OCI-LY7 (cell line): ENCODE measurements at regions not wholly inside any gene's neighbourhood (a gene's known extent, or its start where the extent isn't known, plus 50 kb on each side); places are given as distances from the start of the nearest gene placed in this dataset.

Experiments used
- BruUV-seq: library from RNA; stranded (reverse); fragments of 400-500 nt; replicated peaks from 2 replicates; lab custom pipeline; 2021; lab: Mats Ljungman, UMichigan
- CTCF ChIA-PET: fragments of 300-600 bp; sonication (Branson Sonifier 250); formaldehyde crosslinking; loops from one replicate; lab custom pipeline; 2022; ENCODE audit warnings: antibody characterized with exemption; ENCODE audit not compliant: unreplicated experiment; lab: Charles Lee
- POLR2A ChIA-PET: fragments of 300-600 bp; sonication (Branson Sonifier 250); formaldehyde crosslinking; loops from one replicate; lab custom pipeline; 2022; ENCODE audit warnings: antibody characterized with exemption; lab: Charles Lee
- DNase-seq: peaks from one replicate; pipeline ENCODE4 v3.0.0-alpha.2; 2015; ENCODE audit warnings: low spot score
- H2AFZ ChIP-seq: fragments of 200-600 bp; sonication (generic), shearing (Covaris generic); 2 replicates; pipeline ENCODE4 v1.6.1; 2014; ENCODE audit warnings: mild to moderate bottlenecking, antibody characterized with exemption, low read length, moderate library complexity
- H3K27ac ChIP-seq: fragments of 200-600 bp; sonication (generic); 2 replicates; pipeline ENCODE4 v1.5.1; 2014; ENCODE audit warnings: mixed run types, low read depth, mild to moderate bottlenecking, moderate library complexity, low read length, inconsistent platforms; ENCODE audit not compliant: poor library complexity, severe bottlenecking
- H3K36me3 ChIP-seq: fragments of 200-600 bp; sonication (generic); 2 replicates; pipeline ENCODE4 v1.6.1; 2014; ENCODE audit warnings: mild to moderate bottlenecking, antibody characterized with exemption, low read length, moderate library complexity, mixed read lengths; ENCODE audit not compliant: insufficient read depth
- H3K4me1 ChIP-seq: fragments of 200-600 bp; sonication (generic); 2 replicates; pipeline ENCODE4 v1.5.1; 2014; ENCODE audit warnings: mild to moderate bottlenecking, low read length; ENCODE audit not compliant: insufficient read depth, poor library complexity, severe bottlenecking
- H3K4me2 ChIP-seq: fragments of 200-600 bp; sonication (generic); 2 replicates; pipeline ENCODE4 v1.6.1; 2014; ENCODE audit warnings: mild to moderate bottlenecking, low read length
- H3K4me3 ChIP-seq: fragments of 200-600 bp; sonication (generic); 2 replicates; pipeline ENCODE4 v1.5.1; 2014; ENCODE audit warnings: mild to moderate bottlenecking, low read depth, low read length; ENCODE audit not compliant: poor library complexity, severe bottlenecking
- H3K79me2 ChIP-seq: fragments of 200-600 bp; sonication (generic); 2 replicates; pipeline ENCODE4 v1.6.1; 2016; ENCODE audit warnings: low read depth, mild to moderate bottlenecking, low read length, moderate library complexity, mixed read lengths; ENCODE audit not compliant: insufficient read depth
- H3K9me2 ChIP-seq: fragments of 200-600 bp; sonication (generic); 2 replicates; pipeline ENCODE4 v1.6.1; 2016; ENCODE audit warnings: mild to moderate bottlenecking, low read length, mixed read lengths; ENCODE audit not compliant: insufficient read depth
- H3K9me3 ChIP-seq: fragments of 200-600 bp; sonication (generic); 2 replicates; pipeline ENCODE4 v1.6.1; 2014; ENCODE audit warnings: mild to moderate bottlenecking, mixed run types, low read length, mixed read lengths
- H4K20me1 ChIP-seq: fragments of 200-600 bp; sonication (generic); 2 replicates; pipeline ENCODE4 v1.6.1; 2014; ENCODE audit warnings: mild to moderate bottlenecking, antibody characterized with exemption, low read length, moderate library complexity, mixed read lengths; ENCODE audit not compliant: insufficient read depth
- EZH2phosphoT487 ChIP-seq: fragments of 200-600 bp; sonication (generic); IDR thresholded peaks from 2 replicates; pipeline ENCODE4 v1.6.1; 2018; ENCODE audit warnings: low read depth, borderline replicate concordance, mild to moderate bottlenecking, mixed run types, antibody characterized with exemption, low read length, moderate library complexity, mixed read lengths
- intact Hi-C: fragments of 100-400 bp; cut with micrococcal nuclease; formaldehyde crosslinking; loops from one replicate; pipeline ENCODE4 v1.10.0; 2022; ENCODE audit not compliant: unreplicated experiment
- TF ChIP-seq, protein P1 (sequence below): fragments of 200-600 bp; sonication (generic); conservative IDR thresholded peaks from 2 replicates; pipeline ENCODE4 v1.5.1; 2014; ENCODE audit warnings: mild to moderate bottlenecking, antibody characterized with exemption, low read length, moderate library complexity, mixed read lengths

DNA sequence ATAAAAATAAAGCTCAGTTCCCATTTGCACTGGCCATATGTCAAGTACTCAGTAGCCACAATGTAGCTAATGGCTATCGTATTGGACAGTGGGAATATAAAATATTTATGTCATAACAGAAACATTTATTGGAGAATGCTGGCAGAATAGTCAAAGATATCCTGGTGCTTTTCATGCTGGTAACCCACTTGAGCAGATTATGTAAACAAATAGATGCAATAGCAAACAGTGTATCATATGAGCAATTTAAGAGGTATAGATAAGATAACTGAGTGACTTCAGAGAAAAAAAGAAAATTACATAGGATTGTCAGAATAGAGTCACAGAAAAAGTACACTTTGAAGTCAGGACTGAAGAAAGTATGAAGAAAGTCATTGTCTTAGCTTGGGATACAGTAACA lies 426.6 kb downstream of the NDFIP2 start:
- TF ChIP-seq, protein P1, sequence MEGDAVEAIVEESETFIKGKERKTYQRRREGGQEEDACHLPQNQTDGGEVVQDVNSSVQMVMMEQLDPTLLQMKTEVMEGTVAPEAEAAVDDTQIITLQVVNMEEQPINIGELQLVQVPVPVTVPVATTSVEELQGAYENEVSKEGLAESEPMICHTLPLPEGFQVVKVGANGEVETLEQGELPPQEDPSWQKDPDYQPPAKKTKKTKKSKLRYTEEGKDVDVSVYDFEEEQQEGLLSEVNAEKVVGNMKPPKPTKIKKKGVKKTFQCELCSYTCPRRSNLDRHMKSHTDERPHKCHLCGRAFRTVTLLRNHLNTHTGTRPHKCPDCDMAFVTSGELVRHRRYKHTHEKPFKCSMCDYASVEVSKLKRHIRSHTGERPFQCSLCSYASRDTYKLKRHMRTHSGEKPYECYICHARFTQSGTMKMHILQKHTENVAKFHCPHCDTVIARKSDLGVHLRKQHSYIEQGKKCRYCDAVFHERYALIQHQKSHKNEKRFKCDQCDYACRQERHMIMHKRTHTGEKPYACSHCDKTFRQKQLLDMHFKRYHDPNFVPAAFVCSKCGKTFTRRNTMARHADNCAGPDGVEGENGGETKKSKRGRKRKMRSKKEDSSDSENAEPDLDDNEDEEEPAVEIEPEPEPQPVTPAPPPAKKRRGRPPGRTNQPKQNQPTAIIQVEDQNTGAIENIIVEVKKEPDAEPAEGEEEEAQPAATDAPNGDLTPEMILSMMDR: no peak
- no peaks in the 10 kb centered on the region for H3K36me3 ChIP-seq
- H3K4me3 ChIP-seq: no peak overlapping the region
- ChIA-PET CTCF (no interaction called here), POLR2A (interaction anchor here (0.6 kb wide), 1 partner anchor 386 kb away, joined by 3 read pairs; no protein-coding TSS in a partner anchor)
- H3K4me2 ChIP-seq: no peak overlapping the region
- no peak overlapping the region for H2AFZ ChIP-seq
- DNase-seq: no peak
- intact Hi-C loops: no loop called here
- no peak overlapping the region for H3K27ac ChIP-seq
- BruUV-seq: no TSS peak
- no peaks in the 10 kb centered on the region for H4K20me1 ChIP-seq
- H3K9me3 ChIP-seq: no peaks in the 10 kb centered on the region
- H3K9me2 ChIP-seq: no peaks in the 10 kb centered on the region
- no peaks in the 10 kb centered on the region for H3K79me2 ChIP-seq
- H3K4me1 ChIP-seq: no peaks in the 10 kb centered on the region

DNA sequence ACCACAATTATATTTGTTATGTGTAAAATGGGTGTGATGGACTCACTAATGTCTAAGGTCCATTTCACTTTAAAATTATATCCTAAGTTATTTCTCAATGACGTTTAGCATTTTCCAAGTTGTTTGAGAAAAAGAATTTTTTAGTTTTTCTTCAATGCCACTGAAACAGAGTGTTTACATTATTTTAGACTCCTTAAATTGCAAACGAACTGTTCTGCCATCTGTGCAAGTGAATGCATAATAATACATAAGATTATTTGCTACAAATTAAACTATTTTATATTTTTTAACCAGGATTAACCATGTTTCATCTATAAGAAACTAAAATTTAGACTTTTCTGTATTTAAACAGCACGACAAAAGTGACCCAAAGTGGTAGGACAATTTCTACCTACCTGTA lies 425.4 kb downstream of the NDFIP2 start:
- H3K4me2 ChIP-seq: no peak overlapping the region
- H3K79me2 ChIP-seq: no peaks in the 10 kb centered on the region
- BruUV-seq: no TSS peak
- no peak overlapping the region for H3K4me3 ChIP-seq
- intact Hi-C loops: no loop called here
- TF ChIP-seq EZH2phosphoT487: no peak
- TF ChIP-seq, protein P1: no peak
- H3K27ac ChIP-seq: no peak overlapping the region
- CTCF ChIA-PET: no interaction called here
- no peaks in the 10 kb centered on the region for H3K9me2 ChIP-seq
- DNase-seq: no peak
- no peak overlapping the region for H2AFZ ChIP-seq
- no peaks in the 10 kb centered on the region for H3K4me1 ChIP-seq
- POLR2A ChIA-PET: no interaction called here
- H4K20me1 ChIP-seq: no peaks in the 10 kb centered on the region
- H3K36me3 ChIP-seq: no peaks in the 10 kb centered on the region
- H3K9me3 ChIP-seq: no peaks in the 10 kb centered on the region

DNA sequence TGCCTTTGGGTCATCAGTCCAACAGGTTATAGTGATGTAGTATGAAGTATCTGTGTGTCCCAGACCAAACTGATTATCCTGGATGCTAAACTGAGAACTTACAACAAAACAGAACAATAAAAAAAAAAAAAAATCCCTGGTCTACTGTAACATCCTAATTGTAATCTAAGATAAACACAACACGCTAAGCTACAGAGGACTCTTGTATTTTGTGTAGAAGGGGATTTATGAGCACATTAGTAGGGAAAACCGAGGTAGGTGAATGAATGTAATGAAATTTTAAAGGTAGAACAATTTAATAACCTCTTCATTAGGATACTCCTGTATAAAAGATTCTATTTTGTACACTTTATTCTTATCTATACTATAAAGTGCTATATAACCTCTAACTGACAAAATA lies 424.1 kb downstream of the NDFIP2 start:
- DNase-seq: no peak
- Histone ChIP-seq H3K4me1 (no peaks in the 10 kb centered on the region), H2AFZ (no peak overlapping the region), H3K9me2 (no peaks in the 10 kb centered on the region), H3K4me2 (no peak overlapping the region), H3K4me3 (no peak overlapping the region), H3K36me3 (no peaks in the 10 kb centered on the region), H3K27ac (no peak overlapping the region), H3K9me3 (no peaks in the 10 kb centered on the region), H3K79me2 (no peaks in the 10 kb centered on the region), H4K20me1 (no peaks in the 10 kb centered on the region)
- TF ChIP-seq, protein P1: no peak
- no peak for TF ChIP-seq EZH2phosphoT487
- CTCF ChIA-PET: no interaction called here
- POLR2A ChIA-PET: no interaction called here
- intact Hi-C loops: no loop called here
- BruUV-seq: no TSS peak
